ENCODE measurements at regions not wholly inside any gene's neighbourhood (a gene's known extent, or its start where the extent isn't known, plus 50 kb on each side); places are given as distances from the start of the nearest gene placed in this dataset.
"Not testable (repeated sequence)": the region's sequence is repeated elsewhere in the genome, so short reads cannot be mapped to it uniquely, and the experiment has no call there.

DNA sequence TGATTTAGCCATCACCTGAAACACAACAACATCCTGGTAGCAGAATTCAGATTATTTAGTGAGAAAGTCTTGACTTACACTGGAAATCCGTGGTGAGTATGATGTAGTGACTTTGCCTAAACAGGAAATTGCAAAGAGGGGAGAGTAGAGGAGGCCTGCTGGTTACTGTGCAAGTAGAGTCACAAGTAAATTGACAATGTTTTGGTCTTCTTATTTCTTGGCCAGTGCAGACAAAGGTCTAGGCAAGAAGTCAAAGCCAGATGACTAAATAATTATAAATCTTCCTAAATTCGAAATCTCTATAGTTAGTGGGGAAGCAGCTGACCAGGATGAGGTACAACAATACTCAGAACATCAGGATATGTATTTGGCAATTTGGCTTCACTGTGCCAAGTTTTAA lies 159.5 kb upstream of the KCTD3 start:
- in situ Hi-C loops (cut with HindIII; ENCODE audit: low sequenced_read_pairs) = no loop called here

GRCh38 chr1:215409546-215409945 lies 157.6 kb upstream of the KCTD3 start:
- H3K4me3 ChIP-seq (ENCODE audit: low read depth, low read length); DNase-seq (ENCODE audit: low read depth); in situ Hi-C loops (cut with HindIII; ENCODE audit: low sequenced_read_pairs): not testable (repeated sequence)

More for the DNA sequence above, 159.5 kb upstream of the KCTD3 start:
- no peak overlapping the region for H3K4me3 ChIP-seq (ENCODE audit: low read depth, low read length)
- TF ChIP-seq, protein P1, sequence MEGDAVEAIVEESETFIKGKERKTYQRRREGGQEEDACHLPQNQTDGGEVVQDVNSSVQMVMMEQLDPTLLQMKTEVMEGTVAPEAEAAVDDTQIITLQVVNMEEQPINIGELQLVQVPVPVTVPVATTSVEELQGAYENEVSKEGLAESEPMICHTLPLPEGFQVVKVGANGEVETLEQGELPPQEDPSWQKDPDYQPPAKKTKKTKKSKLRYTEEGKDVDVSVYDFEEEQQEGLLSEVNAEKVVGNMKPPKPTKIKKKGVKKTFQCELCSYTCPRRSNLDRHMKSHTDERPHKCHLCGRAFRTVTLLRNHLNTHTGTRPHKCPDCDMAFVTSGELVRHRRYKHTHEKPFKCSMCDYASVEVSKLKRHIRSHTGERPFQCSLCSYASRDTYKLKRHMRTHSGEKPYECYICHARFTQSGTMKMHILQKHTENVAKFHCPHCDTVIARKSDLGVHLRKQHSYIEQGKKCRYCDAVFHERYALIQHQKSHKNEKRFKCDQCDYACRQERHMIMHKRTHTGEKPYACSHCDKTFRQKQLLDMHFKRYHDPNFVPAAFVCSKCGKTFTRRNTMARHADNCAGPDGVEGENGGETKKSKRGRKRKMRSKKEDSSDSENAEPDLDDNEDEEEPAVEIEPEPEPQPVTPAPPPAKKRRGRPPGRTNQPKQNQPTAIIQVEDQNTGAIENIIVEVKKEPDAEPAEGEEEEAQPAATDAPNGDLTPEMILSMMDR (IDR thresholded peaks at IDR 0.05; ENCODE audit: low read depth, low read length, missing control alignments) = no peak
- no peak for DNase-seq (ENCODE audit: low read depth)

GRCh38 chr1:215415521-215415920 lies 151.6 kb upstream of the KCTD3 start:
- DNase-seq (ENCODE audit: low read depth); H3K4me3 ChIP-seq (ENCODE audit: low read depth, low read length); in situ Hi-C loops (cut with HindIII; ENCODE audit: low sequenced_read_pairs): not testable (repeated sequence)

GRCh38 chr1:215416497-215416896 lies 150.6 kb upstream of the KCTD3 start:
- in situ Hi-C loops (cut with HindIII; ENCODE audit: low sequenced_read_pairs) = no loop called here
- DNase-seq (ENCODE audit: low read depth) = no peak
- no peak overlapping the region for H3K4me3 ChIP-seq (ENCODE audit: low read depth, low read length)
- TF ChIP-seq, protein P1 (IDR thresholded peaks at IDR 0.05; ENCODE audit: low read depth, low read length, missing control alignments) = no peak

DNA sequence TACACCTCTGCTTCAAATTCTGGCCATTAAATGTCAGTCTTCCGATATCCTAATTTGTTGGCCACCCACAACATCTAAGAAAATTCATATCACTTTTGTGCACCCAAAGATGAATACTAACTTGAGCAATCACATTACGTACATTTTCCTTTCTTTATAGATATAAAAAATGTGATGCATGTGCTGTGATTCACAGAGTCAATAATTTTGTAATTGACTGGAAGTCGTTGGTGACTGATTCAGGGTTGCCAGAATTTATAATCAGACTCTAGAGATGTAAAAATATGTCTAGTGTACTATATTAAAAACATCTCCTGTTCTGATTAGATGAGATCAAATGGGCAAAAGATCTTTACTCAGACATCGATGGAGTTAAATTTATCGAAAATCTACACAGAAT lies 150.0 kb upstream of the KCTD3 start:
- no peak for DNase-seq (ENCODE audit: low read depth)
- TF ChIP-seq, protein P1 (IDR thresholded peaks at IDR 0.05; ENCODE audit: low read depth, low read length, missing control alignments) = no peak
- in situ Hi-C loops (cut with HindIII; ENCODE audit: low sequenced_read_pairs) = no loop called here

GRCh38 chr1:215418876-215419447 lies 148.1 kb upstream of the KCTD3 start:
- in situ Hi-C loops (cut with HindIII; ENCODE audit: low sequenced_read_pairs) = no loop called here
- no peak overlapping the region for H3K4me3 ChIP-seq (ENCODE audit: low read depth, low read length)
- no peak for DNase-seq (ENCODE audit: low read depth)
- TF ChIP-seq, protein P1 (IDR thresholded peaks at IDR 0.05; ENCODE audit: low read depth, low read length, missing control alignments) = no peak

More for the DNA sequence above, 150.0 kb upstream of the KCTD3 start:
- no peak overlapping the region for H3K4me3 ChIP-seq (ENCODE audit: low read depth, low read length)

GRCh38 chr1:215421744-215422143 lies 145.4 kb upstream of the KCTD3 start:
- DNase-seq (ENCODE audit: low read depth) = no peak
- in situ Hi-C loops (cut with HindIII; ENCODE audit: low sequenced_read_pairs) = no loop called here
- TF ChIP-seq, protein P1 (IDR thresholded peaks at IDR 0.05; ENCODE audit: low read depth, low read length, missing control alignments) = no peak
- H3K4me3 ChIP-seq (ENCODE audit: low read depth, low read length) = no peak overlapping the region

DNA sequence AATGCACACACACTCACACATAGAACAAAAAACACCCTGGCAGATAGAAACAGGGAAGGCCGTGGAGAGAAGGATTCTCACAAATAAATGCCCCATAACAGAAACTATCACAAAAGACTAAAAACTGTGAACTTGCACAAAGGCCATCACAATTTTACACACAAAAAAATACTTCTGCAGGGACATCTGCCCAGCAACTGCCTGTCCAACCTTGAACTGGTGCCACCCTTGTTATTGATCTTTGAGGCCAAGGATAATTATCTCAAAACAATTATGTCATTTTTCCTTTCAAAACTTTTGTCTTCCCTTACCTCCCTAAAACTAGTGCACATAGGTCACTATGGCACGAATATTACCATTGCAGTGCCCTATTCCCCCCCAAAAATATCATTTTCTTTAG lies 143.8 kb upstream of the KCTD3 start:
- in situ Hi-C loops (cut with HindIII; ENCODE audit: low sequenced_read_pairs) = no loop called here
- no peak overlapping the region for H3K4me3 ChIP-seq (ENCODE audit: low read depth, low read length)
- no peak for DNase-seq (ENCODE audit: low read depth)
- TF ChIP-seq, protein P1 (IDR thresholded peaks at IDR 0.05; ENCODE audit: low read depth, low read length, missing control alignments) = no peak

All from astrocyte of the cerebellum (primary cell).